ENCODE measurements at regions not wholly inside any gene's neighbourhood (a gene's known extent, or its start where the extent isn't known, plus 50 kb on each side); places are given as distances from the start of the nearest gene placed in this dataset.

GRCh38 chr2:193580176-193580950 is 1385.6 kb upstream of the TMEFF2 start:
- H3K36me3 ChIP-seq (ENCODE audit: control insufficient read depth in 1 of 2, insufficient read depth in 2 of 2, low read length in 2 of 2), result no peaks in the 10 kb centered on the region
- no peak overlapping the region for H3K18ac ChIP-seq (ENCODE audit: low read length)
- H2BK120ac ChIP-seq (ENCODE audit: insufficient read depth, low read length, poor library complexity), result peak overlapping the region; percentile 37
- no peak overlapping the region for H4K91ac ChIP-seq (ENCODE audit: low read depth, low read length)
- no peak overlapping the region for H3K14ac ChIP-seq (ENCODE audit: low read length)
- peaks cover 6 to 15% of the 10 kb centered on the region in 2 experiments for H3K4me1 ChIP-seq (ENCODE audit: control insufficient read depth in 1 of 2, insufficient read depth in 2 of 2, low read length in 2 of 2)
- H2BK5ac ChIP-seq (ENCODE audit: low read depth, low read length, poor library complexity), result no peak overlapping the region
- H3K27ac ChIP-seq (ENCODE audit: low read depth, low read length), result no peak overlapping the region
- peak overlapping the region; percentile 28 for H4K8ac ChIP-seq (ENCODE audit: low read depth, low read length)
- no peak overlapping the region for H3K23ac ChIP-seq (ENCODE audit: low read length)
- peak overlapping the region; percentile 63 for H2AK5ac ChIP-seq (ENCODE audit: low read length)
- WGBS (ENCODE audit: extremely low coverage, insufficient coverage, insufficient read length), result no CpG with 5 or more reads among the region's 21 CpGs
- no peaks in the 10 kb centered on the region for H3K79me2 ChIP-seq (ENCODE audit: control insufficient read depth, insufficient read depth, low read length, poor library complexity)
- peak overlapping the region; percentile 17 for H2BK12ac ChIP-seq (ENCODE audit: low read length)
- no peak overlapping the region for H3K9ac ChIP-seq (ENCODE audit: low read length)
- H3K4me2 ChIP-seq (ENCODE audit: low read length), result no peak overlapping the region
- no peaks in the 10 kb centered on the region for H3K27me3 ChIP-seq (ENCODE audit: insufficient read depth, low read length)
- H3K9me3 ChIP-seq (ENCODE audit: insufficient read depth, low read depth, low read length), result no peaks in the 10 kb centered on the region
- H3K4ac ChIP-seq (ENCODE audit: low read depth, low read length), result no peak overlapping the region
- peaks cover 4% of the 10 kb centered on the region for H3K79me1 ChIP-seq (ENCODE audit: low read length)
- DNase-seq, result peak; percentile 15 to 62
- no peak overlapping the region for H3K4me3 ChIP-seq (ENCODE audit: low read depth, low read length)
- H2AFZ ChIP-seq (ENCODE audit: insufficient read depth, low read length, poor library complexity), result no peak overlapping the region
- H4K12ac ChIP-seq (ENCODE audit: low read depth, low read length), result no peak overlapping the region

- no CpG with 5 or more reads among the region's 2 CpGs for WGBS (ENCODE audit: extremely low coverage, insufficient coverage, insufficient read length)
- H3K79me2 ChIP-seq (ENCODE audit: control insufficient read depth, insufficient read depth, low read length, poor library complexity), result no peaks in the 10 kb centered on the region
- no peak overlapping the region for H3K4ac ChIP-seq (ENCODE audit: low read depth, low read length)
- H2BK5ac ChIP-seq (ENCODE audit: low read depth, low read length, poor library complexity), result no peak overlapping the region
- H2AFZ ChIP-seq (ENCODE audit: insufficient read depth, low read length, poor library complexity), result no peak overlapping the region
- H4K8ac ChIP-seq (ENCODE audit: low read depth, low read length), result no peak overlapping the region
- H3K4me3 ChIP-seq (ENCODE audit: low read depth, low read length), result no peak overlapping the region
- no peak overlapping the region for H3K27ac ChIP-seq (ENCODE audit: low read depth, low read length)
- no peak overlapping the region for H3K9ac ChIP-seq (ENCODE audit: low read length)
- no peak for DNase-seq
- H3K4me1 ChIP-seq (ENCODE audit: control insufficient read depth in 1 of 2, insufficient read depth in 2 of 2, low read length in 2 of 2), result no peaks in the 10 kb centered on the region
- H4K12ac ChIP-seq (ENCODE audit: low read depth, low read length), result no peak overlapping the region
- no peaks in the 10 kb centered on the region for H3K79me1 ChIP-seq (ENCODE audit: low read length)
- H3K4me2 ChIP-seq (ENCODE audit: low read length), result no peak overlapping the region
- no peaks in the 10 kb centered on the region for H3K27me3 ChIP-seq (ENCODE audit: insufficient read depth, low read length)
- H2AK5ac ChIP-seq (ENCODE audit: low read length), result no peak overlapping the region
- H3K9me3 ChIP-seq (ENCODE audit: insufficient read depth, low read depth, low read length), result no peaks in the 10 kb centered on the region
- H2BK120ac ChIP-seq (ENCODE audit: insufficient read depth, low read length, poor library complexity), result no peak overlapping the region
- no peak overlapping the region for H3K14ac ChIP-seq (ENCODE audit: low read length)
- H3K36me3 ChIP-seq (ENCODE audit: control insufficient read depth in 1 of 2, insufficient read depth in 2 of 2, low read length in 2 of 2), result no peaks in the 10 kb centered on the region
- no peak overlapping the region for H4K91ac ChIP-seq (ENCODE audit: low read depth, low read length)
- no peak overlapping the region for H3K18ac ChIP-seq (ENCODE audit: low read length)
- no peak overlapping the region for H2BK12ac ChIP-seq (ENCODE audit: low read length)
- no peak overlapping the region for H3K23ac ChIP-seq (ENCODE audit: low read length)
Observed at GRCh38 chr2:193566886-193567285, 1372.2 kb upstream of the TMEFF2 start.

GRCh38 chr2:193566276-193566675 is 1371.5 kb upstream of the TMEFF2 start:
- Histone ChIP-seq H3K27me3 (ENCODE audit: insufficient read depth, low read length) (no peaks in the 10 kb centered on the region), H2BK5ac (ENCODE audit: low read depth, low read length, poor library complexity) (no peak overlapping the region), H3K4ac (ENCODE audit: low read depth, low read length) (no peak overlapping the region), H4K8ac (ENCODE audit: low read depth, low read length) (no peak overlapping the region), H2BK120ac (ENCODE audit: insufficient read depth, low read length, poor library complexity) (no peak overlapping the region), H3K9me3 (ENCODE audit: insufficient read depth, low read depth, low read length) (no peaks in the 10 kb centered on the region), H4K91ac (ENCODE audit: low read depth, low read length) (no peak overlapping the region), H2BK12ac (ENCODE audit: low read length) (no peak overlapping the region), H3K4me3 (ENCODE audit: low read depth, low read length) (no peak overlapping the region), H3K18ac (ENCODE audit: low read length) (no peak overlapping the region), H3K27ac (ENCODE audit: low read depth, low read length) (no peak overlapping the region), H3K36me3 (ENCODE audit: control insufficient read depth in 1 of 2, insufficient read depth in 2 of 2, low read length in 2 of 2) (no peaks in the 10 kb centered on the region), H3K23ac (ENCODE audit: low read length) (no peak overlapping the region), H3K4me2 (ENCODE audit: low read length) (no peak overlapping the region), H3K79me1 (ENCODE audit: low read length) (no peaks in the 10 kb centered on the region), H2AK5ac (ENCODE audit: low read length) (no peak overlapping the region), H3K14ac (ENCODE audit: low read length) (no peak overlapping the region), H3K79me2 (ENCODE audit: control insufficient read depth, insufficient read depth, low read length, poor library complexity) (no peaks in the 10 kb centered on the region), H3K4me1 (ENCODE audit: control insufficient read depth in 1 of 2, insufficient read depth in 2 of 2, low read length in 2 of 2) (no peaks in the 10 kb centered on the region), H4K12ac (ENCODE audit: low read depth, low read length) (no peak overlapping the region), H3K9ac (ENCODE audit: low read length) (no peak overlapping the region), H2AFZ (ENCODE audit: insufficient read depth, low read length, poor library complexity) (no peak overlapping the region)
- no CpG with 5 or more reads among the region's 2 CpGs for WGBS (ENCODE audit: extremely low coverage, insufficient coverage, insufficient read length)
- DNase-seq, result no peak

GRCh38 chr2:193562031-193562430 is 1367.3 kb upstream of the TMEFF2 start:
- H3K4me2 ChIP-seq (ENCODE audit: low read length), result no peak overlapping the region
- no peak overlapping the region for H3K4me3 ChIP-seq (ENCODE audit: low read depth, low read length)
- H3K27me3 ChIP-seq (ENCODE audit: insufficient read depth, low read length), result no peaks in the 10 kb centered on the region
- H2AK5ac ChIP-seq (ENCODE audit: low read length), result no peak overlapping the region
- no peak overlapping the region for H3K23ac ChIP-seq (ENCODE audit: low read length)
- H3K4me1 ChIP-seq (ENCODE audit: control insufficient read depth in 1 of 2, insufficient read depth in 2 of 2, low read length in 2 of 2), result no peaks in the 10 kb centered on the region
- no peak overlapping the region for H3K18ac ChIP-seq (ENCODE audit: low read length)
- no peaks in the 10 kb centered on the region for H3K79me1 ChIP-seq (ENCODE audit: low read length)
- H3K27ac ChIP-seq (ENCODE audit: low read depth, low read length), result no peak overlapping the region
- no peak overlapping the region for H4K8ac ChIP-seq (ENCODE audit: low read depth, low read length)
- H2BK5ac ChIP-seq (ENCODE audit: low read depth, low read length, poor library complexity), result no peak overlapping the region
- no peak for DNase-seq
- H3K36me3 ChIP-seq (ENCODE audit: control insufficient read depth in 1 of 2, insufficient read depth in 2 of 2, low read length in 2 of 2), result no peaks in the 10 kb centered on the region
- no peak overlapping the region for H2AFZ ChIP-seq (ENCODE audit: insufficient read depth, low read length, poor library complexity)
- H3K79me2 ChIP-seq (ENCODE audit: control insufficient read depth, insufficient read depth, low read length, poor library complexity), result no peaks in the 10 kb centered on the region
- no peak overlapping the region for H4K12ac ChIP-seq (ENCODE audit: low read depth, low read length)
- H3K9ac ChIP-seq (ENCODE audit: low read length), result no peak overlapping the region
- H2BK12ac ChIP-seq (ENCODE audit: low read length), result no peak overlapping the region
- no peak overlapping the region for H3K14ac ChIP-seq (ENCODE audit: low read length)
- H3K4ac ChIP-seq (ENCODE audit: low read depth, low read length), result no peak overlapping the region
- no peak overlapping the region for H2BK120ac ChIP-seq (ENCODE audit: insufficient read depth, low read length, poor library complexity)
- H3K9me3 ChIP-seq (ENCODE audit: insufficient read depth, low read depth, low read length), result no peaks in the 10 kb centered on the region
- no peak overlapping the region for H4K91ac ChIP-seq (ENCODE audit: low read depth, low read length)

All from trophoblast cell (in vitro differentiated cells and primary cell).